Fibroblast of the aortic adventitia (primary cell): ENCODE measurements at regions not wholly inside any gene's neighbourhood (a gene's known extent, or its start where the extent isn't known, plus 50 kb on each side); places are given as distances from the start of the nearest gene placed in this dataset.

Experiments
- DNase-seq: peaks from one replicate; pipeline ENCODE4 v3.0.0-alpha.2; 2010; ENCODE audit warnings: low read depth
- H3K4me3 ChIP-seq: 2 replicates; pipeline ENCODE4 v1.5.1; 2011; ENCODE audit warnings: low read depth, mild to moderate bottlenecking, control low read depth, low read length, moderate library complexity
- CTCF ChIP-seq: IDR thresholded peaks from 2 replicates; pipeline ENCODE4 v1.5.1; 2011; ENCODE audit warnings: mild to moderate bottlenecking, low read length, control low read depth, inconsistent platforms; ENCODE audit not compliant: insufficient read depth

DNA sequence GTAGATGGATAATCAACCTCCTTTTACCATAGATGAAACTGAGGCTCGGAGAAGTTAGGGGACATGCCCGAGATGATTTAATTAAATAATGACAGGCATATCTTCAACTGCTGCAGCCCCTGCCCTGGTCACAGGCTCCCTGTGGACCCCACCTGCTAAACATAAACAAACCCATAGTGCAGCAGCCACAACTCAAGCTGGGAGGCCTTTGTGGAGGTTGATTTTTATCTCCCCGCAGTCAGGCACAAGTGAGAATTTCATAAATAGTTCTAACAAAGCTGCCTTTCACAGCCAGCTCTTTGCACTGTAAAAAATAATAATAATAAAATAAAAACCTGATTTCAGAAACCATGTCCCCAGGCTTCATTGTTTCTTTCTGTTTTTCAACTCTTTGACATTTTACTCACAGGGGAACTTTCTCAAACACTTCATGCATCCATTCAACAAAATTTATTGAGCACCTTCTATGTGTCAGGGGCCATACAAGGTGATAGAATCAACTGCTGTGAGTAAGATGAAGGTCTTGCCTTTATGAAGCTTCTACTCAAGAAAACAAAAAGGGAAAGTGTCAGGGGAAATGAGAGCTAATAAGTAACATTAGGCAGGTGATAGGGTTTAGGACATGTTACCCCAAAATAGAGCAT is 393.6 kb upstream of the PROK2 start:
- no peak for TF ChIP-seq CTCF
- no peak overlapping the region for H3K4me3 ChIP-seq
- no peak for DNase-seq

DNA sequence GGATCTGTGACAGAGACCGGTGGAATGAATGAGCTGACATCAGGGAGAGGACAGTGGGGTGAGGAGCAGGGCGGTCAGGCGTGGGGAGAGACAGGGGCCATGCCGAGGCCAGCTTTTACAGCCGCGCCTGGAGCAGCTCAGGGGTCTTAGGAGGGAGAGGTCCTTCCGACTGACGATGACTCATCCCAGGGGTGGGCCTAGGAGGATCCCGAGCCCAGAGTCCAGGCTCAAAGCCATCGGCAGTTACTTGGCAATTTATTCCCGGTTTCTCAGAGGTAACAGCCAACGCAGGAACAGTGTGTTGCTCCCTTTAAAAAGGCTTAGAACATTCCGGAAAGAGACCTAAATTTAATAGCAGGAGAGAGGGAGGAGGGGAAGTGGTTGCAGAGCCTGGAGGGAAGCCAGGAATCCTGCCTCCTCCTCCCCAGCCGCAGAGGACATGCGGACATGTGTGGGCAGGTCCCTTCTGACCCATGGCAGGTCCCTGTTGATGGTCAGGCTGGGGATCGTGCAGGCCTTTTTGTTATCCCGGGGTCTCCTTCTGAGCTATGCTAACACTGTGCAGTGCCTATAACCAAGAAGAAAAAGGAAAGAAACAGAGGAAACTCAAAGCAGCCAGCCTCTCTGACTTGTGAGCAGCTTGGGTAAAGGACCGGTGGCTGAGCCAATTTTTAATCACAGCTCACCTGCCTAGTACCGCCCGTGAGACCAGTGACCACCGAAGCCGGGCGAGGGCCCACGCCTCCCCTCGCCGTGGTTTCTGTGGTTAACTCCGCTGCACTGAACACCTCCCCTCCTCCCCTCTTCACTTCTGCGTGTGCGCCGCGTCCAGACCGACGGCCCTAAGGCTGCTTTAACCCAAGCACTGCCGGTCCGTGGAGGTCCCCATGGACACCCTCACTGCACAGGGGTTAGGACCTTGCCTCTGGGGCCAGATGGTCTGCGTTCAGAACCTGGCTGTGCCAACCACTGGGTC is 392.4 kb upstream of the PROK2 start:
- no peak for TF ChIP-seq CTCF
- DNase-seq: peak; percentile 77

GRCh38 chr3:72176537-72177041 is 391.6 kb upstream of the PROK2 start:
- DNase-seq: no peak
- no peak for TF ChIP-seq CTCF
- H3K4me3 ChIP-seq: no peak overlapping the region

More for the DNA sequence above, 392.4 kb upstream of the PROK2 start:
- no peak overlapping the region for H3K4me3 ChIP-seq

GRCh38 chr3:72175296-72175858 is 390.4 kb upstream of the PROK2 start:
- TF ChIP-seq CTCF: no peak
- no peak overlapping the region for H3K4me3 ChIP-seq
- no peak for DNase-seq

DNA sequence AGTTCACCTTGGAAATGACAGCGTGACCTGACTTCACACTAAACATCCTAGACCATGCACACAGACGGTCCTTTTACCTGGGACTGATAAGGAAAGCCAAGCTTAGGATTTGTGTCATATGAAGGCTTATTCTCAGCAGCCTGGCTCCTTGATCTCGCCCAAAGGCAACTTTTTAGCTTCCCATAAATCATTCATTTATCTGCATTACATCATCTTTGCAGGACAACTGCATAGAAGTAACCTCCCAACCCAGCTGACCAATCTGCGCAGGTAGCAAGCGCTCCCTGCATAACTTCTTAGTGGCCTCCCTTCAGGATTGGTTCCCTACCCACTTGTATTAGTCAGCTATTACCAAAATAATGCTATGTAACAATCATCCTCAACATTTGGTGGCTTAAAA is 389.9 kb upstream of the PROK2 start:
- no peak overlapping the region for H3K4me3 ChIP-seq
- DNase-seq: no peak
- no peak for TF ChIP-seq CTCF

GRCh38 chr3:72174040-72174439 is 389.1 kb upstream of the PROK2 start:
- no peak overlapping the region for H3K4me3 ChIP-seq
- TF ChIP-seq CTCF: no peak
- DNase-seq: peak; percentile 47
